ENCODE measurements at regions not wholly inside any gene's neighbourhood (a gene's known extent, or its start where the extent isn't known, plus 50 kb on each side); places are given as distances from the start of the nearest gene placed in this dataset.

DNA sequence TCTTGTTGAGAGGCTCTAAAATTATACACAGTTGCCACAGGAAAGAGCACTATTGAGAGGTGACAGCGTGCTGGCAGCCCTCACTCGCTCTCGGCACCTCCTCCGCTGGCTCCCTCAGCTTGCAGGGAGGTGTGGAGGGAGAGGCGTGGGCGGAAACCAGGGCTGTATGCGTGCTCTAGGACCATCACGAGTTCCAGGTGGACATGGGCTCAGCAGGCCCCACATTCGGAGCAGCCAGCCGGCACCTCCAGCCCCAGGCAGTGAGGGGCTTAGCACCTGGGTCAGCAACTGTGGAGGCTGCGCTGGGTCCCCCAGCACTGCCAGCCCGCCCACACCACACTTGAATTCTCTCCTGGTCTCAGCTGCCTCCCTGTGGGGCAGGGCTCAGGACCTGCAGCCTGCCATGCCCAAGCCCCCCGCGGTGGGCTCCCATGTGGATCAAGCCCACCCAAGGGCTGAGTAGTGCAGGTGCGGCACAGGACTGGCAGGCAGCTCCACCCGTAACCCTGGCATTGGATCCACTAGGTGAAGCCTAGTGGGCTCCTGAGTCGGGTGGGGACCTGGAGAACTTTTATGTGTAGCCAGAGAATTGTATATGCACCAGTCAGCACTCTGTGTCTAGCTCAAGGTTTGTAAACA, 460.6 kb upstream of the ALCAM start:
- H3K36me3 ChIP-seq, result no peaks in the 10 kb centered on the region
- no peak overlapping the region for H3K4me3 ChIP-seq
- intact Hi-C loops (cut with DNase I), result no loop called here
- H3K27me3 ChIP-seq, result no peaks in the 10 kb centered on the region
- ATAC-seq (no peak), DNase-seq (peak in 1 of 4 donors; percentile 44)
- peaks cover 0 to 36% of the 10 kb centered on the region in 2 donors for H3K9me3 ChIP-seq
- no peaks in the 10 kb centered on the region for H3K4me1 ChIP-seq
- TF ChIP-seq, protein P1, sequence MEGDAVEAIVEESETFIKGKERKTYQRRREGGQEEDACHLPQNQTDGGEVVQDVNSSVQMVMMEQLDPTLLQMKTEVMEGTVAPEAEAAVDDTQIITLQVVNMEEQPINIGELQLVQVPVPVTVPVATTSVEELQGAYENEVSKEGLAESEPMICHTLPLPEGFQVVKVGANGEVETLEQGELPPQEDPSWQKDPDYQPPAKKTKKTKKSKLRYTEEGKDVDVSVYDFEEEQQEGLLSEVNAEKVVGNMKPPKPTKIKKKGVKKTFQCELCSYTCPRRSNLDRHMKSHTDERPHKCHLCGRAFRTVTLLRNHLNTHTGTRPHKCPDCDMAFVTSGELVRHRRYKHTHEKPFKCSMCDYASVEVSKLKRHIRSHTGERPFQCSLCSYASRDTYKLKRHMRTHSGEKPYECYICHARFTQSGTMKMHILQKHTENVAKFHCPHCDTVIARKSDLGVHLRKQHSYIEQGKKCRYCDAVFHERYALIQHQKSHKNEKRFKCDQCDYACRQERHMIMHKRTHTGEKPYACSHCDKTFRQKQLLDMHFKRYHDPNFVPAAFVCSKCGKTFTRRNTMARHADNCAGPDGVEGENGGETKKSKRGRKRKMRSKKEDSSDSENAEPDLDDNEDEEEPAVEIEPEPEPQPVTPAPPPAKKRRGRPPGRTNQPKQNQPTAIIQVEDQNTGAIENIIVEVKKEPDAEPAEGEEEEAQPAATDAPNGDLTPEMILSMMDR (IDR thresholded peaks at IDR 0.05), result no peak
- H3K27ac ChIP-seq, result no peak overlapping the region

DNA sequence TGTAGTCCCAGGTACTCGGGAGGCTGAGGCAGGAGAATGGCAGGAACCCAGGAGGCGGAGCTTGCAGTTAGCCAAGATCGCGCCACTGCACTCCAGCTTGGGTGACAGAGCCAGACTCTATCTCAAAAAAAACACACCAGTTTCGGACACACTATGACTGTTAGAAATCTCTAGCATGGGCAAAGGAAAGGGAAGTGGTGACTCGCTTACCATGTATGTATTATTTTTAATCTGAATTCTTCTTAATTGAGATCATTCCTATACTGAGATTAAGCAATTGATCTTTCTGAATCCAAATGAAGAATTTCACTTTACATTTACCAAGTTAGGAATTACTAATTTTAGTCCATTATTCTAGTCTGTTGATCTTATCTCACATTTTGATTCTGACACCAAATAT, 459.2 kb upstream of the ALCAM start:
- intact Hi-C loops (cut with DNase I), result no loop called here
- TF ChIP-seq, protein P1 (IDR thresholded peaks at IDR 0.05), result no peak
- peaks cover 0 to 28% of the 10 kb centered on the region in 2 donors for H3K9me3 ChIP-seq
- no peak overlapping the region for H3K27ac ChIP-seq
- no peak overlapping the region for H3K4me3 ChIP-seq
- DNase-seq (no peak), ATAC-seq (no peak)
- no peaks in the 10 kb centered on the region for H3K27me3 ChIP-seq
- no peaks in the 10 kb centered on the region for H3K36me3 ChIP-seq
- no peaks in the 10 kb centered on the region for H3K4me1 ChIP-seq

DNA sequence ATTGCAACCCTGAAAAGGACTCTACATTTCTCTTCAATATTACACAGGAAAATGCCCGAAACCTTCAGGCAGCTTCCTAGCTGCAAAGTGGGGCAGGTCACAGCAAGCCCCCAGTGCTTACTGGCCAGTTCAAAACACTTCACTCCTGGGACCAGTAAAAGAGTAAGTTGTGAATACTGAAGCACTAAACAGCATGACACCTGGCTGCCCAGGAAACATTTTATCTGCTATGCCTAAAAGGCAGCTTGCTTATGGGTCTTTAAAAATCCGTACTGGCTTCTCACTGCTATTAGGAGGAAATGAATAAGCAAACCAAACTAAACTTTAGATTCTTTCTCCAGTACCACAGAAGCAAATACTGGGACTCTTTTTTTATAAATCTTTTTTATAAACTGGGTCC, 457.9 kb upstream of the ALCAM start:
- peaks cover 0 to 17% of the 10 kb centered on the region in 2 donors for H3K9me3 ChIP-seq
- no peak overlapping the region for H3K4me3 ChIP-seq
- H3K27ac ChIP-seq, result no peak overlapping the region
- H3K36me3 ChIP-seq, result no peaks in the 10 kb centered on the region
- ATAC-seq (no peak), DNase-seq (no peak)
- TF ChIP-seq, protein P1 (IDR thresholded peaks at IDR 0.05), result no peak
- no peaks in the 10 kb centered on the region for H3K4me1 ChIP-seq
- no peaks in the 10 kb centered on the region for H3K27me3 ChIP-seq
- intact Hi-C loops (cut with DNase I), result no loop called here

DNA sequence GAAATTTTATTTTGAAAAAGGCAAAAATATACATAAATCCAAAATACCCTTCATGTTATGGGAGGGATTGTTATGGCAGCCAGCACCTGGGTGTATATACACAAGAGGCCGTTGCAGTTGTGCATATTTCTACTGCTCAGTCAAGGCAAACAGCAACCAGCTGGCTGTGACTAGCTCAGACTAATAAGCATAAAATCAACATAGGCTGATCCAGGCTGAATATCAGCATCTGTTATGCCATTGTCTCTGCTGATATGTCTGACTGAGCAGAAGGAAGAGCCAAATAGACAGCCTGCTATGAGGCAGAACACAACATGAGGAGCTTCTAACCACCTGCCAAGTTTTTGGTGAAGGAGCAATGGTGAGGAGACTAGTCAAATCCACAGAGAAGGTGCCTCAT, 457.5 kb upstream of the ALCAM start:
- Histone ChIP-seq H3K4me1 (no peaks in the 10 kb centered on the region), H3K9me3 (peaks cover 0 to 13% of the 10 kb centered on the region in 2 donors), H3K27ac (no peak overlapping the region), H3K36me3 (no peaks in the 10 kb centered on the region), H3K4me3 (no peak overlapping the region), H3K27me3 (no peaks in the 10 kb centered on the region)
- TF ChIP-seq, protein P1 (IDR thresholded peaks at IDR 0.05), result no peak
- DNase-seq (peak in 2 of 4 donors; percentile 2 to 18), ATAC-seq (peak; percentile 34)
- intact Hi-C loops (cut with DNase I), result no loop called here

DNA sequence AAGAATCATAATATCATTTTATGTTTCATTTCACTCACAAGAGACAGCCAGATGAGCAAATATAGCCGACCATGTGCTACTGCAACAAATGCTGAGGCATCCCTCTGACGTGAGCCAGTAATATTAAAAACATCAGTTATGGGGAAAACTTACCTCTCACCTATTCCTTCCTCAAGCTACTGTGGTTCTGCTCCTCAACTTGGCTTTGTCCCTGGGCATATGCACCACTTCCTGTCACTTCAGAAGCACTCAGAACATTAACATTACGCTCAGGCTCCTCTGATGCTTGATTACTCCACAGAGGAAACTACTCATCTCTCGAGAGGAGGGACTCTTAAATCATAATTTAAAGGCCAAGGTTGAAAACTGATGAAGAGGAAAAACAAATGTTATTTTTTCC, 457.0 kb upstream of the ALCAM start:
- intact Hi-C loops (cut with DNase I), result no loop called here
- H3K9me3 ChIP-seq, result peaks cover 0 to 12% of the 10 kb centered on the region in 2 donors
- DNase-seq, result no peak
- ATAC-seq, result no peak
- H3K27ac ChIP-seq, result no peak overlapping the region
- H3K4me1 ChIP-seq, result no peaks in the 10 kb centered on the region
- no peaks in the 10 kb centered on the region for H3K27me3 ChIP-seq
- H3K4me3 ChIP-seq, result no peak overlapping the region
- TF ChIP-seq, protein P1 (IDR thresholded peaks at IDR 0.05), result no peak
- H3K36me3 ChIP-seq, result no peaks in the 10 kb centered on the region

Data from left lung (tissue), 4 donors.